ENCODE measurements at regions not wholly inside any gene's neighbourhood (a gene's known extent, or its start where the extent isn't known, plus 50 kb on each side); places are given as distances from the start of the nearest gene placed in this dataset.

- no peak overlapping the region for H3K4me3 ChIP-seq (ENCODE audit: low read depth, low read length)
- no peak for DNase-seq (ENCODE audit: low read depth)
- no peak for TF ChIP-seq CTCF (conservative IDR thresholded peaks at IDR 0.05; ENCODE audit: low read depth, low read length)
Observed at GRCh38 chr19:30774252-30774766, 402.1 kb downstream of the ZNF536 start.

DNA sequence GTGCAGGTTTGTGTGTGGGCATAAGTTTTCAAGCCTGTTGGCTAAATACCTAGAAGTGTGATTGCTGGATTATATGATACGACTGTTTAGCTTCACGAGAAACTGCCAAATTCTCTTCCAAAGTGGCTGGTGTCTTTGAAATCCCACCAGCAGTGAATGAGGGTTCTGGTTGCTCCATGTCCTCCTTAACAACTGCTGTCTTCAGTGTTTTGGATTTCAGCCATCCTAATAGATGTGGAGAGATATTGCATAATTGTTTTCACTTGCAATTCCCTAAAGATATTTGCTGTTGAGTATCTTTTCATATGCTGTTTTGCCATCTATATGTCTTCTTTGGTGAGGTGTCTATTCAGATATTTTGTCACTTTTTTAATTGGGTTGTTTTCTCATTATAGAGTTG, 390.5 kb downstream of the ZNF536 start:
- no peak for DNase-seq (ENCODE audit: low read depth)
- TF ChIP-seq CTCF (conservative IDR thresholded peaks at IDR 0.05; ENCODE audit: low read depth, low read length) = no peak
- no peak overlapping the region for H3K4me3 ChIP-seq (ENCODE audit: low read depth, low read length)

DNA sequence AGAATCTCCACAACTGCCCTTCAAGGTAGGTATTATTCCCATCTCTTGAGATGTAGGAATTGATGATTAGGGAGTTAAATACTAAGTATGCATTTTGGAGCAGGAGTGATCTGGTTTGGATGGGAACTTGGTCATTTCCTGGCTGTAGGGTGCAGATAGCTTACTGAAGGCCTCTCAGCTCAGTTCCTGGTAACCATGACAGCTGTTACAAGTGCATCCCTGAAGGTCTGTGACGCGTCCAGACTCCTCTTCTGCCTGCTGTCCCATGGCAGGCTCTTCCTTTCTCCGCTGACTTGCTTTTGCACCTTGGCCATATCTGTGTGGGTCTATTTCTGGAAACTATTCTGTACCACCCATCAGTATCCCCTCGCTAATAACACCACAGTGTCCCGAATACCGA, 387.8 kb downstream of the ZNF536 start:
- no peak overlapping the region for H3K4me3 ChIP-seq (ENCODE audit: low read depth, low read length)
- no peak for DNase-seq (ENCODE audit: low read depth)
- no peak for TF ChIP-seq CTCF (conservative IDR thresholded peaks at IDR 0.05; ENCODE audit: low read depth, low read length)

DNA sequence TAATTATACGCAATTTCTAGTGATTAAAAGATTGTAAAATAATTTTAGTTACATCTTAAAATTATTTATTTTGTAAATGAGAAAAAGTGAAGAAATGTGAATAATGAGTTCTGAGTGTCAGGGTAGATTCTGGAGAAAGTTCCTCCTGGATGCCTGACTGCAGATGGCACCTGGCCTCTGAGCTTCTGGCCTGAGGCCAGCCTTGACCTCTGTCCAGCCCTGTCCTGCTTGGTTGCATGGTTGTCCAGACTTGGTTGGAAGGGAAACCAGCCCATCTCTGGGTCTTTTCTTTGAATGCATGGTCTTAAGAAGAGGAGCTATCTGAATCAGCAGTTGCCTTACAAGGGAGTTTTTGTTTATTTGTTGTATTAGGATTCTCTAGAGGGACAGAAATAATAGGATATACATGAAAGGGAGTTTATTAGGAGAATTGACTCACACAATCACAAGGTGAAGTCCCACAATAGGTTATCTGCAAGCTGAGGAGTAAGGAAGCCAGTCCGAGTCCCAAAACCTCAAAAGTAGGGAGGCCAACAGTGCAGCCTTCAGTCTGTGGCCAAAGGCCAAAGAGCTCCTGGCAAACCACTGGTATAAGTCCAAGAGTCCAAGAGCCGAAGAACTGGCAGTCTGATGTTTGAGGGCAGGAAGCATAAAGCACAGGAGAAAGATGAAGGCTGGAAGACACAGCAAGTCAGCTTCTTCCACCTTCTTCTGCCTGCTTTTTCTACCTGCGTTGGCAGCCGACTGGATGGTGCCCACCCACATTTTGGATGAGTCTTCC, 385.8 kb downstream of the ZNF536 start:
- no peak overlapping the region for H3K4me3 ChIP-seq (ENCODE audit: low read depth, low read length)
- no peak for DNase-seq (ENCODE audit: low read depth)
- no peak for TF ChIP-seq CTCF (conservative IDR thresholded peaks at IDR 0.05; ENCODE audit: low read depth, low read length)

DNA sequence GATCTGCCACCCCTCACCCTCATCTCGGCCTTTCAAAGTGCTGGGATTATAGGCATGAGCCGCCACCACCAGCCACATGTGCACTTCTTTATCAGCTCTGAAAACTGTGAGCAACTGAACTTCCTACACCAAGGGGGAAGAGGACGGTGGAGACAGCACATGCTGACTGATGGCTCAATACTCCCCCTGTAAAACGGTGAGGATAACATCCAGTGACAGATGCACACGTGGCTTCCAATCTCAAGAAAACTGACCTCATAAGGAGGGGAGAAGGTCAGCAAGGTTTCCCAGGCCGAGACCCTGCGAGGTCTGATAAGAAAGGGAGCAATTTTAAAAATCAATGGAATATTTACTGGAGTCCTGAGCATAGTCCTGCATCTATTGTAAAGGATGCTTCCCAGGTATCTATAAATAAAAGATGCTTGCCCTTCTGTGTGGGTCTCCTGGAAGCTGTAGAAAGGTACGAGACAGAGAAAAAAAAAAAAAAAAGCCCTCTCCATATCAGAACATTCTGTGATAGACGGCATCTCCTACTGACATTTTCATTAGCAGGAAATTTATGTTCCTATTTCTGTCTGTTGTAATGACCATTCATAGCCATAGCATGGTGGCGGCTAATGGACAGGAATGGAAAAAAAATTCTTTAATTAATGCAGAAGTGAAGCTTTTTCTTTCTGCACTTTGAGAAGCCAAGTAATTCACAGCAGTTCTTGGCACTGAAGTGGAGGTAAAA, 385.1 kb downstream of the ZNF536 start:
- no peak for DNase-seq (ENCODE audit: low read depth)
- H3K4me3 ChIP-seq (ENCODE audit: low read depth, low read length) = no peak overlapping the region
- no peak for TF ChIP-seq CTCF (conservative IDR thresholded peaks at IDR 0.05; ENCODE audit: low read depth, low read length)

DNA sequence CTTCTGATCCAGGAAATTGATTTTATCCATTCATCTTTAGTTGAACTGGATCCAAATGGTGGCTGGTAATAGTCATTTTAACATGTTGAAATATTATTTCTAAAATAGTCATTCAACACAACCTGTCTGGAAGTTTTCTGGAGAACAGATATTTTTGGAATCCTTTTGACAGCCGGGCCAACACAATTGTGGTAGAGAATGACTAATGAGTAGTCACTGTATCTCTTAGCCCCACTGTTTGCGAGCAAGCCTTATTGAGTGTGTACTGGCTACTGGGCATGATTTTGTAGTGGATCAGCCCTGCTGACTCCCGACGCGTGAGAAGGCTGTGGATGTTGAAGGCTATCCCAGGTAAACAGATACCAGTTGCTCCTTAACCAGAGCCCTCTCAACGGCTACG, 383.4 kb downstream of the ZNF536 start:
- no peak overlapping the region for H3K4me3 ChIP-seq (ENCODE audit: low read depth, low read length)
- no peak for TF ChIP-seq CTCF (conservative IDR thresholded peaks at IDR 0.05; ENCODE audit: low read depth, low read length)
- no peak for DNase-seq (ENCODE audit: low read depth)

Data from choroid plexus epithelial cell (primary cell).